ENCODE measurements at regions not wholly inside any gene's neighbourhood (a gene's known extent, or its start where the extent isn't known, plus 50 kb on each side); places are given as distances from the start of the nearest gene placed in this dataset.

DNA sequence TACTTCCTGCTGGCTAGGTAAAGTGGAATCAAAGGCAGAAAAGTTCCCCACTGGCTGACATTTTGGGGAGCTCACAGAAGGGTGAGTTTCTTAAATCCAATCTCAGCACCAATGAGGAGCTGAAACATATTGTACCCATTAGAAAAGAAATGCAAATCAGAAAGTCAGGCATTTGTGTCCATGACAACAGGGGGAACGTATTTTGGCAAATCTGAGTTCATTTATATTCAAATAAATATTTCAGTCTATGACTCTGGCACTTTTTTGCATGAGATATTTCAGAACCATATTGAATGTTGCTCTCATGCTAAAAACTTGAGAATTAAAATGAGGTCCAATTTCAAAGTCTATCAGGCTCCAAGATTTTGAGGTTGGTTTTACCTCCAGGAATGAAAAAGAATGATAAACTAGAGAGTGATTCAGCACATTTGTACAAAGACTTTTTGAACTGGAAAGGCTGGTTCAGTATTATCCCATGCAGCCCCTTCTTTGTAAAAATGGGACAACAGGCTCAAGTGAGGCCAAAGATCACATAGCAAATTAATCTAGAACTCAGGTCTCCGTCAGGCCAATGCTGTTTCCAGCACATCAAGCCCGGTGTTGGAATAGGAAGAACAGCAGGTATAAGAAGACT is 202.2 kb downstream of the RRAGC start:
- TF ChIP-seq POLR2A (IDR thresholded peaks at IDR 0.05) = no peak
- no peak for TF ChIP-seq POLR2AphosphoS5 (IDR thresholded peaks at IDR 0.05)
- TF ChIP-seq, protein P1, sequence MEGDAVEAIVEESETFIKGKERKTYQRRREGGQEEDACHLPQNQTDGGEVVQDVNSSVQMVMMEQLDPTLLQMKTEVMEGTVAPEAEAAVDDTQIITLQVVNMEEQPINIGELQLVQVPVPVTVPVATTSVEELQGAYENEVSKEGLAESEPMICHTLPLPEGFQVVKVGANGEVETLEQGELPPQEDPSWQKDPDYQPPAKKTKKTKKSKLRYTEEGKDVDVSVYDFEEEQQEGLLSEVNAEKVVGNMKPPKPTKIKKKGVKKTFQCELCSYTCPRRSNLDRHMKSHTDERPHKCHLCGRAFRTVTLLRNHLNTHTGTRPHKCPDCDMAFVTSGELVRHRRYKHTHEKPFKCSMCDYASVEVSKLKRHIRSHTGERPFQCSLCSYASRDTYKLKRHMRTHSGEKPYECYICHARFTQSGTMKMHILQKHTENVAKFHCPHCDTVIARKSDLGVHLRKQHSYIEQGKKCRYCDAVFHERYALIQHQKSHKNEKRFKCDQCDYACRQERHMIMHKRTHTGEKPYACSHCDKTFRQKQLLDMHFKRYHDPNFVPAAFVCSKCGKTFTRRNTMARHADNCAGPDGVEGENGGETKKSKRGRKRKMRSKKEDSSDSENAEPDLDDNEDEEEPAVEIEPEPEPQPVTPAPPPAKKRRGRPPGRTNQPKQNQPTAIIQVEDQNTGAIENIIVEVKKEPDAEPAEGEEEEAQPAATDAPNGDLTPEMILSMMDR (IDR thresholded peaks at IDR 0.05 in 8 of 11, conservative IDR thresholded peaks at IDR 0.05 in 3 of 11) = no peak
- Histone ChIP-seq H3K9me3 (peaks cover 0 to 13% (median 7%) of the 10 kb centered on the region in 8 donors), H3K27ac (no peak overlapping the region), H3K4me1 (no peaks in the 10 kb centered on the region), H3K36me3 (no peaks in the 10 kb centered on the region), H3K27me3 (replicated peaks in 1 of 7) (peaks cover 0 to 49% (median 0%) of the 10 kb centered on the region in 7 donors), H3K4me3 (no peak overlapping the region)
- intact Hi-C loops (cut with DNase I; ENCODE audit: low total_unique reads) = no loop called here
- no peak for DNase-seq
- WGBS, 5 donors = 80 to 89% (median 83%) methylated on average over 3 of the region's 3 CpGs

DNA sequence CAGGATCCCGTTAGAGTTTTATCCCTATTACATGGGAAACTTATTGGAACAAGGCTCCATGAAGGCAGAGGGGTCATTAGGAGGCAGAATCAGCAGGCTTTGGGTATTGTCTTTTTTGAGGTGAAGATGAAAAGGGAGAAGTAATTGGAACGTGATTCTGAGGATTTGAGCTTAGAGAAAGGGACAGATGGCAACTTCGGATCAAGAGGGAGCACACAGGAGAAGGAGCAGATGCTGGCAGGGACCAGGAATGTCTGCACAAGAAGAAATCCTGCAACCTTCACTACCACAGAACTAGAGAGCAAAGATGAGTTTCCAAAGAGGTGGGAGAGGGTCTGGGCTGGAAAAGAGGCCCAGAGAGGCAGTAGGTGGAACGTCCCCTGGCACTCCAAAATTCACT is 202.8 kb downstream of the RRAGC start:
- Histone ChIP-seq H3K36me3 (no peaks in the 10 kb centered on the region), H3K4me3 (no peak overlapping the region), H3K27me3 (replicated peaks in 1 of 7) (peaks cover 0 to 43% (median 0%) of the 10 kb centered on the region in 7 donors), H3K4me1 (no peaks in the 10 kb centered on the region), H3K9me3 (peaks cover 0 to 13% (median 7%) of the 10 kb centered on the region in 8 donors), H3K27ac (no peak overlapping the region)
- intact Hi-C loops (cut with DNase I; ENCODE audit: low total_unique reads) = no loop called here
- TF ChIP-seq POLR2A (IDR thresholded peaks at IDR 0.05) (no peak), POLR2AphosphoS5 (IDR thresholded peaks at IDR 0.05) (no peak)
- TF ChIP-seq, protein P1 (IDR thresholded peaks at IDR 0.05 in 8 of 11, conservative IDR thresholded peaks at IDR 0.05 in 3 of 11) = no peak
- no peak for DNase-seq
- WGBS, 5 donors = 54 to 72% (median 58%) methylated on average over 4 of the region's 4 CpGs

DNA sequence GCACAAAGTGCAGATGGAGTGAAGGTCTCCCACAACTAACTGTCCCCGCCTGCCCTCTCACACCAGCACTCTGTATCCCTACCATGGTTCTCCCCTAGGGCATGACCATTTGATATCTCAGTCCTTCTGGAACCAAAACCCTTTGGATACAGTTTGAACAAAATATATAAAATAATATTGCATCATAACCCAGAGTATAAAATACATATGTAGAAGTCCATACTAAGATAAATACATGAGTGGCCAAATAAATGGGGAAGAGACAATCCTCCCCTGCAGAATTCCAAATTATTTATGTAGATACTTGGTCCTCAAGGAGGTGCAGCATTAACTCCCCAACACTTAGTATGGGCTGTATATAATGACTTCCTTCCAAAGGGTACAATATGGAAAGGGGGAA is 207.4 kb downstream of the RRAGC start:
- no peak overlapping the region for H3K27ac ChIP-seq
- no peak overlapping the region for H3K4me3 ChIP-seq
- TF ChIP-seq POLR2AphosphoS5 (IDR thresholded peaks at IDR 0.05) = no peak
- no peak for TF ChIP-seq POLR2A (IDR thresholded peaks at IDR 0.05)
- TF ChIP-seq, protein P1 (IDR thresholded peaks at IDR 0.05 in 8 of 11, conservative IDR thresholded peaks at IDR 0.05 in 3 of 11) = no peak
- H3K4me1 ChIP-seq = no peaks in the 10 kb centered on the region
- peaks cover 0 to 33% (median 0%) of the 10 kb centered on the region in 7 donors for H3K27me3 ChIP-seq (replicated peaks in 1 of 7)
- no peak for DNase-seq
- no peaks in the 10 kb centered on the region for H3K36me3 ChIP-seq
- H3K9me3 ChIP-seq = no peaks in the 10 kb centered on the region
- intact Hi-C loops (cut with DNase I; ENCODE audit: low total_unique reads) = no loop called here
- WGBS, 5 donors = 72 to 97% (median 96%) methylated on average over 1 of the region's 1 CpG

DNA sequence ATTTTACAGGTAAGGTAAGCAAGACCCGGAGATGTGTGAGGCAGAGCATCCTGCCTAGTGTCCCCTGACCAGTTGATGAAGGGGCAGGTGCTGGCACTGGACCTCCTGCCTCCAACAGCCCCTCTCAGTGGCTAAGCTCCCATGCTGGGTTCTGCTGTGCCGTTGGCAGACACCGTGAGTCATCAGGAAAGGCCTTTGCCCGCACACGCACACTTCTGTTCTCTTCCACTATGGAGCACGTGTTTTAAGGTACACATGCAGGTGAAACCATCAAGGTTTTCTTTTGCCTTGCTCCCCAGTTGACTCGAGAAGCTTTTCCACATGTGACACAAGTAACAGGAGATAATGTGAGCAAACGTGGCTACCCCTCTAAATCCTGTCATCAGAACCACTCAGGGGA is 207.9 kb downstream of the RRAGC start:
- no peak overlapping the region for H3K4me3 ChIP-seq
- peaks cover 0 to 33% (median 0%) of the 10 kb centered on the region in 7 donors for H3K27me3 ChIP-seq (replicated peaks in 1 of 7)
- 72 to 89% (median 83%) methylated on average over 7 to 8 of the region's 8 CpGs for WGBS, 5 donors
- intact Hi-C loops (cut with DNase I; ENCODE audit: low total_unique reads) = no loop called here
- TF ChIP-seq, protein P1 (IDR thresholded peaks at IDR 0.05 in 8 of 11, conservative IDR thresholded peaks at IDR 0.05 in 3 of 11) = no peak
- TF ChIP-seq POLR2AphosphoS5 (IDR thresholded peaks at IDR 0.05) = no peak
- no peak for TF ChIP-seq POLR2A (IDR thresholded peaks at IDR 0.05)
- H3K9me3 ChIP-seq = no peaks in the 10 kb centered on the region
- H3K36me3 ChIP-seq = no peaks in the 10 kb centered on the region
- H3K4me1 ChIP-seq = no peaks in the 10 kb centered on the region
- no peak for DNase-seq
- no peak overlapping the region for H3K27ac ChIP-seq

Data from spleen (tissue), 11 donors.